Osteoblast (primary cell): ENCODE measurements at regions not wholly inside any gene's neighbourhood (a gene's known extent, or its start where the extent isn't known, plus 50 kb on each side); places are given as distances from the start of the nearest gene placed in this dataset.

Experiments used
- DNase-seq: peaks from one replicate; pipeline ENCODE4 v3.0.0; 2011; ENCODE audit warnings: low spot score, mixed read lengths; ENCODE audit not compliant: insufficient read length; ENCODE audit errors: missing footprints
- H2AFZ ChIP-seq: 2 replicates; pipeline ENCODE4 v1.6.0; 2011; ENCODE audit warnings: mild to moderate bottlenecking, low read length
- H3K27ac ChIP-seq: 2 replicates; pipeline ENCODE4 v1.5.1; 2011; ENCODE audit warnings: mild to moderate bottlenecking, low read depth, low read length, moderate library complexity
- H3K27me3 ChIP-seq: 2 replicates; pipeline ENCODE4 v1.6.0; 2012; ENCODE audit warnings: mild to moderate bottlenecking, control low read depth, inconsistent platforms, low read length, moderate library complexity; ENCODE audit not compliant: insufficient read depth
- H3K36me3 ChIP-seq: 2 replicates; pipeline ENCODE4 v1.5.1; 2011; ENCODE audit warnings: mild to moderate bottlenecking, low read length, control low read depth, moderate library complexity; ENCODE audit not compliant: insufficient read depth
- H3K4me1 ChIP-seq: 2 replicates; pipeline ENCODE4 v1.5.1; 2011; ENCODE audit warnings: mild to moderate bottlenecking, low read length, control low read depth, moderate library complexity; ENCODE audit not compliant: insufficient read depth
- H3K4me2 ChIP-seq: 2 replicates; pipeline ENCODE4 v1.6.0; 2011; ENCODE audit warnings: mild to moderate bottlenecking, low read length; ENCODE audit not compliant: insufficient read depth
- H3K4me3 ChIP-seq: fragments of 200-600 bp; sonication (generic); 3 replicates; pipeline ENCODE4 v1.5.1; 2012; ENCODE audit warnings: mild to moderate bottlenecking, low read length, inconsistent platforms; ENCODE audit not compliant: insufficient read depth
- H3K79me2 ChIP-seq: 2 replicates; pipeline ENCODE4 v1.6.0; 2012; ENCODE audit warnings: mild to moderate bottlenecking, low read length, control low read depth, inconsistent platforms; ENCODE audit not compliant: insufficient read depth
- H3K9me3 ChIP-seq: 2 replicates; pipeline ENCODE4 v1.5.1; 2011; ENCODE audit warnings: low read depth, low read length, control low read depth
- H4K20me1 ChIP-seq: 2 replicates; pipeline ENCODE4 v1.6.0; 2012; ENCODE audit warnings: mild to moderate bottlenecking, low read length, control low read depth; ENCODE audit not compliant: insufficient read depth
- TF ChIP-seq, protein P1 (sequence below): IDR thresholded peaks from 2 replicates; pipeline ENCODE4 v1.5.1; 2011; ENCODE audit warnings: mild to moderate bottlenecking, low read depth, low read length, moderate library complexity; ENCODE audit errors: extremely low read depth

DNA sequence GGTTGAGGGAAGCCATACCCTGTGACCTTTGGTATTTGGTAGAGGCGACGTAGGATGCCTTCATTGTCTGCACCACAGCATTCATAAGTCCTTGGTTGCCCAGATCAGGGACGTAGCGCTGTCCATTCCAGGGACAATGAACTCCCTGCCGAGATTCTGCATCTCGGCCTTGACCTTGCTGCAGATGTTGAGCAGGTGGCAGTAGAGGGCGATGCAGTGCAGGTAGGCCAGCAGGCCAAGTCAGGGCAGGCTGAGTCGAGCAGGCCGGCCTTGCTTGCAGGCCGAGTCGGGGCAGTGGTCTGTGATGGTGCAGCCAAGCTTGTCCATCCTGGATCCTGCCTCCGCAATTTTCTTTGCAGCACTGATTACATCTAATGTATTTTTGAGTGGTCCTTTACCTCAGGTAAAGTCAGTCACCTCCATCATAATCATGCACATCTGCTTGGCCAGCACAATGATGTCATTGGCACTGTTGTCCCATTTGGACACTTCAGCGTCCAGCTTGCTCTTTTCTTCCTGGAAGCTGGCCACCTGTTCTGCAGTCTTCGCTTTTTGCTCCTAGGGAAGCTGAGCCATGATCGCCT, 93.4 kb upstream of the CCDC112 start:
- H3K27ac ChIP-seq = no peak overlapping the region
- DNase-seq = no peak
- H3K27me3 ChIP-seq = no peaks in the 10 kb centered on the region
- H2AFZ ChIP-seq = no peak overlapping the region
- H3K4me1 ChIP-seq = peaks cover 8% of the 10 kb centered on the region
- H3K4me3 ChIP-seq = no peak overlapping the region
- H3K79me2 ChIP-seq = no peaks in the 10 kb centered on the region
- H3K9me3 ChIP-seq = no peaks in the 10 kb centered on the region
- no peaks in the 10 kb centered on the region for H4K20me1 ChIP-seq
- no peak overlapping the region for H3K4me2 ChIP-seq
- H3K36me3 ChIP-seq = no peaks in the 10 kb centered on the region
- TF ChIP-seq, protein P1, sequence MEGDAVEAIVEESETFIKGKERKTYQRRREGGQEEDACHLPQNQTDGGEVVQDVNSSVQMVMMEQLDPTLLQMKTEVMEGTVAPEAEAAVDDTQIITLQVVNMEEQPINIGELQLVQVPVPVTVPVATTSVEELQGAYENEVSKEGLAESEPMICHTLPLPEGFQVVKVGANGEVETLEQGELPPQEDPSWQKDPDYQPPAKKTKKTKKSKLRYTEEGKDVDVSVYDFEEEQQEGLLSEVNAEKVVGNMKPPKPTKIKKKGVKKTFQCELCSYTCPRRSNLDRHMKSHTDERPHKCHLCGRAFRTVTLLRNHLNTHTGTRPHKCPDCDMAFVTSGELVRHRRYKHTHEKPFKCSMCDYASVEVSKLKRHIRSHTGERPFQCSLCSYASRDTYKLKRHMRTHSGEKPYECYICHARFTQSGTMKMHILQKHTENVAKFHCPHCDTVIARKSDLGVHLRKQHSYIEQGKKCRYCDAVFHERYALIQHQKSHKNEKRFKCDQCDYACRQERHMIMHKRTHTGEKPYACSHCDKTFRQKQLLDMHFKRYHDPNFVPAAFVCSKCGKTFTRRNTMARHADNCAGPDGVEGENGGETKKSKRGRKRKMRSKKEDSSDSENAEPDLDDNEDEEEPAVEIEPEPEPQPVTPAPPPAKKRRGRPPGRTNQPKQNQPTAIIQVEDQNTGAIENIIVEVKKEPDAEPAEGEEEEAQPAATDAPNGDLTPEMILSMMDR = no peak

GRCh38 chr5:115389034-115389798, 92.8 kb upstream of the CCDC112 start:
- H3K4me2 ChIP-seq = no peak overlapping the region
- peak overlapping the region; percentile 8 for H2AFZ ChIP-seq
- H3K27ac ChIP-seq = no peak overlapping the region
- TF ChIP-seq, protein P1 = no peak
- peaks cover 8% of the 10 kb centered on the region for H3K4me1 ChIP-seq
- H4K20me1 ChIP-seq = no peaks in the 10 kb centered on the region
- no peak overlapping the region for H3K4me3 ChIP-seq
- no peaks in the 10 kb centered on the region for H3K27me3 ChIP-seq
- H3K79me2 ChIP-seq = no peaks in the 10 kb centered on the region
- no peaks in the 10 kb centered on the region for H3K36me3 ChIP-seq
- no peak for DNase-seq
- H3K9me3 ChIP-seq = no peaks in the 10 kb centered on the region

DNA sequence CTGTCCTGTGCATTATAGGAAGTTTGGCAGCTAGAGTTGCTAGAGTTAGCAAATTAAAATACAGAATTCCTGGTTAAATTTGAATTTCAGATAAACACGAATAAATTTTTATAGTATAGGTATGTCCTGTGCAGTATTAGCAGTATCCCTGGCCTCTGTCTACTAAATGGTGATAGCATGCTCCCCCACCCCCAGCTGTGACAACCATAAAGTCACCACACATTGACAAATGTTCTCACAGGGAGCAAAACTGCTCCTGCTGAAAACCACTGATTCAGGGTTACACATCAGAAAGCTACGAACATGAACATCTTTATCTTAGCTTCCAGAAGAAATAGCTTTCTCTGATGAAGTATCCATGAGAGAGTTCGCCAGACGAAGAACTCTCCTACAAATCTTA, 91.8 kb upstream of the CCDC112 start:
- no peaks in the 10 kb centered on the region for H3K36me3 ChIP-seq
- DNase-seq = no peak
- TF ChIP-seq, protein P1 = no peak
- no peak overlapping the region for H3K4me3 ChIP-seq
- no peaks in the 10 kb centered on the region for H3K79me2 ChIP-seq
- peaks cover 8% of the 10 kb centered on the region for H3K4me1 ChIP-seq
- no peak overlapping the region for H2AFZ ChIP-seq
- no peaks in the 10 kb centered on the region for H3K27me3 ChIP-seq
- no peaks in the 10 kb centered on the region for H4K20me1 ChIP-seq
- H3K27ac ChIP-seq = no peak overlapping the region
- H3K4me2 ChIP-seq = no peak overlapping the region
- H3K9me3 ChIP-seq = no peaks in the 10 kb centered on the region

- no peaks in the 10 kb centered on the region for H3K9me3 ChIP-seq
- H3K36me3 ChIP-seq = no peaks in the 10 kb centered on the region
- H2AFZ ChIP-seq = no peak overlapping the region
- H3K4me2 ChIP-seq = no peak overlapping the region
- no peak overlapping the region for H3K27ac ChIP-seq
- DNase-seq = no peak
- H3K4me3 ChIP-seq = no peak overlapping the region
- peaks cover 5% of the 10 kb centered on the region for H3K4me1 ChIP-seq
- H4K20me1 ChIP-seq = no peaks in the 10 kb centered on the region
- H3K79me2 ChIP-seq = no peaks in the 10 kb centered on the region
- no peaks in the 10 kb centered on the region for H3K27me3 ChIP-seq
- TF ChIP-seq, protein P1 = no peak
Measured at GRCh38 chr5:115387816-115388215, 91.4 kb upstream of the CCDC112 start.
